Neuronal stem cell (in vitro differentiated cells): ENCODE measurements at regions not wholly inside any gene's neighbourhood (a gene's known extent, or its start where the extent isn't known, plus 50 kb on each side); places are given as distances from the start of the nearest gene placed in this dataset.

Source experiments
- DNase-seq: peaks from one replicate; pipeline ENCODE4 v3.0.0-alpha.2; 2013; ENCODE audit warnings: low spot score
- H2AFZ ChIP-seq: one replicate; pipeline ENCODE4 v1.6.1; 2013; ENCODE audit warnings: mild to moderate bottlenecking, low read length, inconsistent platforms
- H2AK5ac ChIP-seq: 2 replicates; pipeline ENCODE4 v1.6.1; 2013; ENCODE audit warnings: low read depth, mild to moderate bottlenecking, inconsistent platforms, low read length, moderate library complexity, mixed read lengths
- H2BK120ac ChIP-seq: 2 replicates; pipeline ENCODE4 v1.6.1; 2013; ENCODE audit warnings: low read depth, mild to moderate bottlenecking, inconsistent platforms, low read length, moderate library complexity, mixed read lengths
- H2BK12ac ChIP-seq: one replicate; pipeline ENCODE4 v1.6.1; 2013; ENCODE audit warnings: low read length, inconsistent platforms
- H2BK15ac ChIP-seq: 2 replicates; pipeline ENCODE4 v1.6.1; 2013; ENCODE audit warnings: mild to moderate bottlenecking, low read length, inconsistent platforms, mixed read lengths
- H2BK5ac ChIP-seq: one replicate; pipeline ENCODE4 v1.6.1; 2013; ENCODE audit warnings: inconsistent platforms, mild to moderate bottlenecking, low read length, moderate library complexity
- H3K14ac ChIP-seq: one replicate; pipeline ENCODE4 v1.6.1; 2013; ENCODE audit warnings: low read length, inconsistent platforms
- H3K18ac ChIP-seq: 2 replicates; pipeline ENCODE4 v1.6.1; 2013; ENCODE audit warnings: low read length, inconsistent platforms
- H3K23ac ChIP-seq: 2 replicates; pipeline ENCODE4 v1.6.1; 2013; ENCODE audit warnings: low read depth, mild to moderate bottlenecking, mixed read lengths, low read length, inconsistent platforms; ENCODE audit not compliant: poor library complexity
- H3K27ac ChIP-seq: replicated peaks from 3 replicates; pipeline ENCODE4 v1.5.1; 2013; ENCODE audit warnings: low read length, inconsistent platforms
- H3K27me3 ChIP-seq, 3 experiments: 2 replicates each; pipeline ENCODE4 v1.6.1; 2013; ENCODE audit warnings: low read length in 3 of 3, mild to moderate bottlenecking in 2 of 3, inconsistent platforms in 1 of 3, low read depth in 1 of 3, mixed read lengths in 1 of 3, moderate library complexity in 1 of 3; ENCODE audit not compliant: control insufficient read depth in 3 of 3, insufficient read depth in 3 of 3
- H3K36me3 ChIP-seq, 2 donors: replicated peaks in 1 of 2; 2 replicates each; pipeline ENCODE4 v1.6.1; 2013; ENCODE audit warnings: low read length in 2 of 2; ENCODE audit not compliant: control insufficient read depth in 2 of 2, insufficient read depth in 2 of 2
- H3K4ac ChIP-seq: 2 replicates; pipeline ENCODE4 v1.6.1; 2013; ENCODE audit warnings: inconsistent platforms, mild to moderate bottlenecking, low read length, moderate library complexity
- H3K4me1 ChIP-seq, 2 donors: 1 replicate in 1 of 2; 2 replicates in 1 of 2; pipeline ENCODE4 v1.6.1; 2013; ENCODE audit warnings: low read length in 2 of 2, low read depth in 1 of 2; ENCODE audit not compliant: control insufficient read depth in 2 of 2, insufficient read depth in 1 of 2
- H3K4me2 ChIP-seq: one replicate; pipeline ENCODE4 v1.6.1; 2013; ENCODE audit warnings: mild to moderate bottlenecking, low read length, inconsistent platforms; ENCODE audit not compliant: insufficient read depth, poor library complexity, severe bottlenecking
- H3K4me3 ChIP-seq, 2 donors: 2 replicates each; pipeline ENCODE4 v1.5.1; 2013; ENCODE audit warnings: low read length in 2 of 2, mild to moderate bottlenecking in 2 of 2, inconsistent platforms in 1 of 2, moderate library complexity in 1 of 2
- H3K79me1 ChIP-seq: one replicate; pipeline ENCODE4 v1.6.1; 2013; ENCODE audit warnings: low read depth, mild to moderate bottlenecking, inconsistent platforms, low read length, moderate library complexity
- H3K9ac ChIP-seq: one replicate; pipeline ENCODE4 v1.6.1; 2013; ENCODE audit warnings: mild to moderate bottlenecking, low read depth, low read length, inconsistent platforms; ENCODE audit not compliant: poor library complexity
- H3K9me3 ChIP-seq, 2 donors: replicated peaks in 1 of 2; 2 replicates each; pipeline versions ENCODE3 to v1.6.1; 2013; ENCODE audit warnings: low read length in 2 of 2, mild to moderate bottlenecking in 2 of 2, inconsistent platforms in 1 of 2, low read depth in 1 of 2, mixed read lengths in 1 of 2, moderate library complexity in 1 of 2; ENCODE audit not compliant: control insufficient read depth in 2 of 2, insufficient read depth in 1 of 2
- H4K8ac ChIP-seq: one replicate; pipeline ENCODE4 v1.6.1; 2013; ENCODE audit warnings: low read depth, mild to moderate bottlenecking, inconsistent platforms, low read length, moderate library complexity
- H4K91ac ChIP-seq: one replicate; pipeline ENCODE4 v1.6.1; 2013; ENCODE audit warnings: low read length, low read depth, mild to moderate bottlenecking, inconsistent platforms; ENCODE audit not compliant: poor library complexity
- WGBS, 2 donors: extraction: QIAGEN DNeasy Blood & Tissue Kit; methylation state at CpG; one replicate each; pipeline ENCODE4 v1.1.7; 2013; ENCODE audit warnings: missing lambda C conversion rate in 2 of 2, mixed read lengths in 1 of 2; ENCODE audit not compliant: insufficient read length in 2 of 2, insufficient replicate concordance in 1 of 2; ENCODE audit errors: extremely low coverage in 2 of 2; 5-methylcytosine and 5-hydroxymethylcytosine counted together

GRCh38 chr12:25322918-25323531, 72.3 kb upstream of the KRAS start:
- Histone ChIP-seq H3K79me1 (no peaks in the 10 kb centered on the region), H3K36me3 (no peaks in the 10 kb centered on the region), H3K27ac (no peak overlapping the region)

DNA sequence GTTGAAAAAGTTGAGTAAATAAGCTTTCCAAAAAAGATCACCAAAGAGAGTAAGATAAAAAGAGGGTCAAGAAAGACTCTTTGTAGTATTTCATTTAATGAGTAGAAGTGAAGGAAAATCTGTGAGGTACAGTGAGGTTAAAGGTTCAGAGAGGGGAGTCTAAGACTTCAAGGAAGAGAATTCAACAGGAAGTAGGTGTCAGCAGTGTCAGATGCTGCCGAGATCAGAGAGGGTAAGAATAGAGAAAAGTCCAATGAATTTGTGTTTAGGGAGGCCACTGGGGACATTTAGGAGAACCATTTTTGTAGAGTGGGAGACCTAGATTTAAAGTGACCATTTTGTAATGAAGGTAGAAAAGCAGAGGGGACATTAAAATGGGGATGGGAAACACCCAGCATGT, 71.6 kb upstream of the KRAS start:
- Histone ChIP-seq H3K27ac (no peak overlapping the region), H3K18ac (no peak overlapping the region), H2AFZ (no peak overlapping the region), H3K9ac (no peak overlapping the region), H3K4ac (no peak overlapping the region), H2AK5ac (no peak overlapping the region), H2BK12ac (no peak overlapping the region), H2BK5ac (no peak overlapping the region), H3K9me3 (no peaks in the 10 kb centered on the region), H3K36me3 (no peaks in the 10 kb centered on the region), H3K14ac (no peak overlapping the region), H3K4me1 (no peaks in the 10 kb centered on the region), H3K27me3 (peaks cover 0 to 3% (median 0%) of the 10 kb centered on the region in 3 experiments), H4K8ac (no peak overlapping the region), H3K4me3 (no peak overlapping the region), H2BK120ac (no peak overlapping the region), H2BK15ac (no peak overlapping the region), H3K79me1 (no peaks in the 10 kb centered on the region), H4K91ac (no peak overlapping the region), H3K4me2 (no peak overlapping the region), H3K23ac (no peak overlapping the region)
- WGBS, 2 donors: no CpG with 5 or more reads among the region's 1 CpG
- DNase-seq: no peak

More at GRCh38 chr12:25322918-25323531, 72.3 kb upstream of the KRAS start:
- H2BK12ac ChIP-seq: no peak overlapping the region
- DNase-seq: no peak
- H2BK120ac ChIP-seq: no peak overlapping the region
- H3K27me3 ChIP-seq: peaks cover 0 to 3% (median 0%) of the 10 kb centered on the region in 3 experiments
- no peak overlapping the region for H3K4me3 ChIP-seq
- H2BK15ac ChIP-seq: no peak overlapping the region
- H3K23ac ChIP-seq: no peak overlapping the region
- H3K9ac ChIP-seq: no peak overlapping the region
- H3K9me3 ChIP-seq: no peaks in the 10 kb centered on the region
- no peaks in the 10 kb centered on the region for H3K4me1 ChIP-seq
- H3K4ac ChIP-seq: no peak overlapping the region
- no CpG with 5 or more reads among the region's 3 CpGs for WGBS, 2 donors
- no peak overlapping the region for H3K14ac ChIP-seq
- H3K18ac ChIP-seq: no peak overlapping the region
- H3K4me2 ChIP-seq: no peak overlapping the region
- no peak overlapping the region for H2BK5ac ChIP-seq
- no peak overlapping the region for H2AFZ ChIP-seq
- no peak overlapping the region for H4K91ac ChIP-seq
- no peak overlapping the region for H2AK5ac ChIP-seq
- no peak overlapping the region for H4K8ac ChIP-seq

DNA sequence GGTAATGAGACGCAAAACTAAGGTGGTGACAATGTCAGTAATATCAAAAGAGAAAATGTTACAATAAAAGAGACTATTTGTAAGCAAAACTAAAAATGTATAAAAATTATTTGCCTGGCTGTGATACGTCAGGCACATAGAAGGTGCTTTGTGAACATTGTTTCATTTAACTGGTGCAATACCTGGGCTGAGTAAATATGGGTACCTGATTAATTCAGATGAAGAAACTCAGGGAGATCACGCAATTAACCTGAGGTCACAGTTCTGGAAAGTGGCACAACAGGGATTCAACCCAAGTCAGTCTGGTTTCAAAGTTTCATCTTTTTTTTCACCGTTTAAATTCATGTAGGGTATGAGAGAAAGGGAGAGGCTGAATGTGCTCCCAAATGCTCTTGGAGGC, 71.0 kb upstream of the KRAS start:
- no peak overlapping the region for H2AFZ ChIP-seq
- no CpG with 5 or more reads among the region's 4 CpGs for WGBS, 2 donors
- no peak overlapping the region for H3K4me2 ChIP-seq
- no peaks in the 10 kb centered on the region for H3K36me3 ChIP-seq
- no peak overlapping the region for H3K9ac ChIP-seq
- H3K79me1 ChIP-seq: no peaks in the 10 kb centered on the region
- no peak overlapping the region for H2AK5ac ChIP-seq
- no peak overlapping the region for H3K23ac ChIP-seq
- no peak overlapping the region for H4K8ac ChIP-seq
- H3K9me3 ChIP-seq: no peaks in the 10 kb centered on the region
- H3K14ac ChIP-seq: no peak overlapping the region
- no peak for DNase-seq
- no peak overlapping the region for H2BK5ac ChIP-seq
- no peak overlapping the region for H2BK15ac ChIP-seq
- H2BK12ac ChIP-seq: no peak overlapping the region
- H3K18ac ChIP-seq: no peak overlapping the region
- no peak overlapping the region for H3K4ac ChIP-seq
- H3K27ac ChIP-seq: no peak overlapping the region
- peaks cover 0 to 3% (median 0%) of the 10 kb centered on the region in 3 experiments for H3K27me3 ChIP-seq
- H3K4me3 ChIP-seq: no peak overlapping the region
- H3K4me1 ChIP-seq: no peaks in the 10 kb centered on the region
- H4K91ac ChIP-seq: no peak overlapping the region
- no peak overlapping the region for H2BK120ac ChIP-seq

DNA sequence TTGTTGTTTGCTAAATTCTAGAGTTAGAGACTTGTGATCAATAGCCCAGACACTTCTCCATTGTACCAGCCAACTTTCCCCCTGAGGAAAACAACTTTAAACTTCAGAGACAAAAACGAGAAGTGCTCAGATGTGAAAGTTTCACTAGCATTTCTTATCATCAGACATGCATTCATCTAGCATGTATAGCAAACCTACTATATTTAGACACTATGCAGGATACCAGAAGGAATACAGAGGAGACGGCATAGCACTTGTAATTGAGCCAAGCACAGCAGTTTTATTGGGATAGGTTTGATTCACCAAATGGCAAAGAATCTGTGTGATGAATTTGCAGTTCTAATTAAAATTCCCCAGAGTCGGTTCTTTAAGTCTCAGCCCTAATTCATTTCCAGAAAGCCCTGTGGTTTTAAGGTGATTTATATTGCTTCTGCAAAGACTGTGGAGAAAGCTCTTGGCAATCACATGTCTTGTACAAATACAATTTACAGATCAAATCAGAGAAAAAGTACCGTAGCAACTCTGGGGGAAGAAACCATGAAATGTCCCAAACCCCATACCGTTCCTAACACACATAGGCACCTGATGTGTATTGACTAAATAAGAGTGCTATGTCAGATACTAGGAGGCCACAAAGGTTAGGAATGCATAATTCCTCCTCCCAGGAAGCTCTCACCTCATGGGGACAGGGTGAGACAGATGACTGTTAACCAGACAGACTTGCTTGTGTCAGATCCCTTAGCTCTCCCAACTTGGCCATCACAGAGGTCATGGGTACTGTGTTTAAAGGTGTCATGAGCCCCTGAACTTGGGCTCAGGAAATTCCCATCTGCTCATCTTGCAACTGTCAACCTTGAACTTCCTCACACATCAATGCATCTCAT, 69.6 kb upstream of the KRAS start:
- no peak overlapping the region for H3K4ac ChIP-seq
- H3K27ac ChIP-seq: no peak overlapping the region
- no peak overlapping the region for H3K14ac ChIP-seq
- H3K4me1 ChIP-seq: no peaks in the 10 kb centered on the region
- no peaks in the 10 kb centered on the region for H3K9me3 ChIP-seq
- H3K18ac ChIP-seq: no peak overlapping the region
- H3K23ac ChIP-seq: no peak overlapping the region
- no peak overlapping the region for H4K8ac ChIP-seq
- H4K91ac ChIP-seq: no peak overlapping the region
- H3K79me1 ChIP-seq: no peaks in the 10 kb centered on the region
- no peak overlapping the region for H2AK5ac ChIP-seq
- no peak overlapping the region for H3K4me3 ChIP-seq
- DNase-seq: no peak
- no peak overlapping the region for H2BK12ac ChIP-seq
- no peak overlapping the region for H2AFZ ChIP-seq
- no peaks in the 10 kb centered on the region for H3K36me3 ChIP-seq
- H3K4me2 ChIP-seq: no peak overlapping the region
- H2BK120ac ChIP-seq: no peak overlapping the region
- WGBS, 2 donors: no CpG with 5 or more reads among the region's 5 CpGs
- no peak overlapping the region for H3K9ac ChIP-seq
- peaks cover 0 to 3% (median 0%) of the 10 kb centered on the region in 3 experiments for H3K27me3 ChIP-seq
- H2BK5ac ChIP-seq: no peak overlapping the region
- no peak overlapping the region for H2BK15ac ChIP-seq
